Right lobe of liver (tissue), 6 donors: ENCODE measurements at regions not wholly inside any gene's neighbourhood (a gene's known extent, or its start where the extent isn't known, plus 50 kb on each side); places are given as distances from the start of the nearest gene placed in this dataset.
A peak's percentile ranks its signal among the peaks of the same experiment; 100 is the strongest.

Experiments
- ATAC-seq, 4 donors: fragments of 200-7000 bp; cut with Tn5 transposase; one replicate each; pipeline ENCODE4 v1.9.1; 2020; ENCODE audit warnings: mild to moderate bottlenecking in 4 of 4, moderate library complexity in 4 of 4
- DNase-seq, 3 donors: peaks; one replicate each; pipeline ENCODE4 v3.0.0-alpha.2; 2020
- H3K27ac ChIP-seq, 3 donors: fragments of 200-600 bp; one replicate each; pipeline ENCODE4 v1.8.0; 2022
- H3K27me3 ChIP-seq, 2 donors: fragments of 200-600 bp; one replicate each; pipeline ENCODE4 v1.8.0; 2022
- H3K36me3 ChIP-seq, 4 donors: fragments of 200-600 bp; sonication (generic) in 1 of 4; one replicate each; pipeline versions ENCODE4 v1.5.1 to v1.8.0; 2017 to 2022; ENCODE audit warnings: control low read depth in 1 of 4
- H3K4me1 ChIP-seq, 4 donors: fragments of 200-600 bp; sonication (generic) in 1 of 4; one replicate each; pipeline versions ENCODE4 v1.5.1 to v1.8.0; 2017 to 2022; ENCODE audit warnings: control low read depth in 1 of 4
- H3K4me3 ChIP-seq, 3 donors: fragments of 200-600 bp; one replicate each; pipeline ENCODE4 v1.8.0; 2022
- H3K9me3 ChIP-seq, 4 donors: fragments of 200-600 bp; sonication (generic) in 1 of 4; one replicate each; pipeline versions ENCODE4 v1.5.1 to v1.8.0; 2017 to 2022; ENCODE audit warnings: control low read depth in 1 of 4
- CTCF ChIP-seq, 4 donors: fragments of 200-600 bp in 3 of 4; fragments of 450-650 bp in 1 of 4; IDR thresholded peaks; one replicate each; pipeline versions ENCODE4 v1.5.1 to v1.8.0; 2016 to 2022; ENCODE audit warnings: antibody characterized with exemption in 4 of 4, mild to moderate bottlenecking in 2 of 4
- POLR2A ChIP-seq: fragments of 450-650 bp; IDR thresholded peaks from one replicate; pipeline ENCODE4 v1.6.1; 2017; ENCODE audit warnings: antibody characterized with exemption, mild to moderate bottlenecking
- WGBS: methylation state at CpG from one replicate; pipeline ENCODE4 v1.1.6; 2018; ENCODE audit warnings: low coverage, low lambda C conversion rate; ENCODE audit not compliant: insufficient coverage; ENCODE audit errors: missing lambda C conversion rate; 5-methylcytosine and 5-hydroxymethylcytosine counted together
- intact Hi-C, 2 donors: fragments of 100-400 bp; cut with DNase I; formaldehyde crosslinking; loops; one replicate each; pipeline versions ENCODE4 v1.11.2 to v1.14.1; 2022
- donor health status: DM: no; HTN: yes; CAD: no.
- donor health status: DM: no; HTN: no; CAD: no.
- donor health status: DM: no; HTN: no; CAD: no.
- donor health status: DM: no; HTN: yes; CAD: no.
- donor health status: DM: no; HTN: yes; CAD: no.

- Histone ChIP-seq H3K36me3 (no peaks in the 10 kb centered on the region), H3K4me3 (no peak overlapping the region), H3K9me3 (no peaks in the 10 kb centered on the region), H3K27ac (peak overlapping the region; percentile 28 to 67 (median 60)), H3K27me3 (no peaks in the 10 kb centered on the region), H3K4me1 (peaks cover 0 to 24% (median 9%) of the 10 kb centered on the region in 4 donors)
- ATAC-seq, result peak; percentile 66 to 84 (median 80)
- intact Hi-C loops, result no loop called here
- no peak for TF ChIP-seq CTCF (IDR thresholded peaks at IDR 0.05)
- no peak for TF ChIP-seq POLR2A
- DNase-seq, result peak in 2 of 3 donors; percentile 67 to 87
Observed at GRCh38 chr1:209073879-209074278, 509.6 kb upstream of the CAMK1G start.

- DNase-seq (peak in 1 of 3 donors; percentile 71), ATAC-seq (peak; percentile 72 to 82 (median 78))
- H3K27ac ChIP-seq, result peak overlapping the region; percentile 28 to 71 (median 67)
- H3K36me3 ChIP-seq, result no peaks in the 10 kb centered on the region
- intact Hi-C loops, result no loop called here
- H3K27me3 ChIP-seq, result no peaks in the 10 kb centered on the region
- H3K4me1 ChIP-seq, result peaks cover 0 to 22% (median 9%) of the 10 kb centered on the region in 4 donors
- H3K9me3 ChIP-seq, result no peaks in the 10 kb centered on the region
- TF ChIP-seq POLR2A (no peak), CTCF (IDR thresholded peaks at IDR 0.05) (no peak)
- H3K4me3 ChIP-seq, result no peak overlapping the region
Observed at GRCh38 chr1:209074575-209075250, 508.8 kb upstream of the CAMK1G start.

- Histone ChIP-seq H3K36me3 (no peaks in the 10 kb centered on the region), H3K4me1 (peaks cover 0 to 22% (median 9%) of the 10 kb centered on the region in 4 donors), H3K27ac (no peak overlapping the region), H3K27me3 (no peaks in the 10 kb centered on the region), H3K9me3 (no peaks in the 10 kb centered on the region), H3K4me3 (no peak overlapping the region)
- intact Hi-C loops, result no loop called here
- TF ChIP-seq POLR2A, result no peak
- TF ChIP-seq CTCF (IDR thresholded peaks at IDR 0.05), result peak; percentile 36 to 62 (median 54)
- DNase-seq (no peak), ATAC-seq (peak; percentile 52 to 73 (median 59))
- WGBS, result 71% methylated on average over 3 of the region's 3 CpGs
Observed at GRCh38 chr1:209076688-209077087, 506.8 kb upstream of the CAMK1G start.

GRCh38 chr1:209080170-209080781 is 503.2 kb upstream of the CAMK1G start:
- Histone ChIP-seq H3K27ac (no peak overlapping the region), H3K27me3 (no peaks in the 10 kb centered on the region), H3K4me3 (no peak overlapping the region), H3K9me3 (no peaks in the 10 kb centered on the region), H3K36me3 (no peaks in the 10 kb centered on the region), H3K4me1 (peaks cover 0 to 5% (median 1%) of the 10 kb centered on the region in 4 donors)
- TF ChIP-seq POLR2A (no peak), CTCF (IDR thresholded peaks at IDR 0.05) (no peak)
- intact Hi-C loops, result no loop called here
- ATAC-seq (no peak), DNase-seq (no peak)
- 86% methylated on average over 2 of the region's 5 CpGs for WGBS
